HL-60/S4 (cell line): ENCODE measurements at regions not wholly inside any gene's neighbourhood (a gene's known extent, or its start where the extent isn't known, plus 50 kb on each side); places are given as distances from the start of the nearest gene placed in this dataset.

Experiments used
- in situ Hi-C: fragments of 300-500 bp; cut with MboI; formaldehyde crosslinking; loops from 2 replicates; pipeline ENCODE4 v1.14.3; 2022; ENCODE audit warnings: low sequenced_read_pairs

GRCh38 chr10:29021591-29021990, 267.3 kb upstream of the LYZL1 start:
- in situ Hi-C loops: no loop called here

DNA sequence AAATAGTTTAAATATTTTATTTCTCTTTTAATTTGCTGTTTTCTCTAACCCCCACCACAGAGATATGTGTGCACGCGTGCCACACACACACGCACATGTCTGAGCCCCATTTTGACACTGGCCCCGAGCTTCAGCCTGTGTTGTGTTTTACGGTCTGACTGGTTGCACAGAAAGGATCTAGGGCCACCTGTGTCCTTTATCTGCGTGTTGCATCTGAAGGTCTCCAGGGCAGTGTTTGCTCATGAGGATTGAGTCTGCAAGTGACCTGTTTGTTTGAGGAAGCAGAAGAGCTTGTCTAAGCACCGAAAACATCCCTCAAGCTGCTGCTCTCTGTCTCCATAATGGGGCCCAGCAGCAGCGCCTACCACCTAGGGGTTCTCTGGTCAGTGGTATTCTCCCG, 266.4 kb upstream of the LYZL1 start:
- in situ Hi-C loops: no loop called here

DNA sequence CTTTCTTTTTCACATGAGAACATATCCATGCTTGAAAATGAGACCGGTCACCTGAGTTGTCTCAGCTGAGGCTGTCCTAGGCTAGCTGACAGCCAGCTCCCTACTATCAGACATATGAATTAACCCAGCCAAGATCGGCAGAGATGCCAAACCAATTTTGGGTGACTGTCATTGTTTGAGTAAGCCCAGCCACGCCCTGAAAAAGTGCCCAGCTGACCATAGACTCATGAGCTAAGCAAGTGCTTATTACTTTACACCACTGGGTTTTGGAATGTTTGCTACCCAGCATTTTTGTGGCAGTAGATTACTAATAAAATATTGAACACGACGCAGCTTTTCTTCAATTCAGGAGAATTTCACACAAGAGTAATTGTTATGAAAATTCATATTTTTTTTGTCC, 265.2 kb upstream of the LYZL1 start:
- in situ Hi-C loops: no loop called here

- in situ Hi-C loops: no loop called here
Measured at GRCh38 chr10:29026065-29026797, 262.6 kb upstream of the LYZL1 start.

- in situ Hi-C loops: no loop called here
Measured at GRCh38 chr10:29026802-29027580, 261.9 kb upstream of the LYZL1 start.

DNA sequence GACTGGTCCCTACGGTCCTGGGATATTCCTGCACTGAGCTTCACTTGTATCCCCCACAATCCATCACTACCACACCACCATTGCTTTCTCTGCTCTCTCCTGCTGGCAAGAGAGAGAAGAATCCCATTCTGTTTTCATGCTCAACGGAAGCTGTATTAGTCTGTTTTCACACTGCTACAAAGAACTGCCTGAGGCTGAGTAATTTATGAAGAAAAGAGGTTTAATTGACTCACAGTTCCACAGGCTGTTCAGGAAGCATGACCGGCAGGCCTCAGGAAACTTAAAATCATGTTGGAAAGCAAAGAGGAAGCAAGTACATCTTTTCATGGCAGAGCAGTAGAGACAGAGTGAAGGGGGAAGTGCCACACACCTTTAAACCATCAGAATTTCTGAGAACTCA, 260.4 kb upstream of the LYZL1 start:
- in situ Hi-C loops: no loop called here

- in situ Hi-C loops: no loop called here
Measured at GRCh38 chr10:29030900-29031299, 258.0 kb upstream of the LYZL1 start.

DNA sequence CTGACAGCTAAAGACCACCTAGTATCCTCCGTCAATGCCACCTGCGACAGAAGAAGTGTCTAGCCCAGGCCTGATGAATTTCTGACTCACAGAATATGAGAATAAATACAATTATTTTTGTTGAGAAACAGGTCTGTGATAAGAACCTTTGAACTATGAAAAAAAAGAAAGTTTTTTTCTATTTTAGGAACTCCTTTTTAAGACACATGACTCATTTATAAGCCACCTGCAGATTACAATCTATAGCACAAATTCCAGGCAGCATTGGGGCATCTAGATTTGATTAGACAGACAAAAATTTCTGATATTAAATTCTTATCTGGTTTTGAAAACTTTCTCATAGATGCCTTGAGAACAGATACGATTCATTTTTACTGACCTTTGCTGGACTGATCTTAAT, 256.7 kb upstream of the LYZL1 start:
- in situ Hi-C loops: no loop called here

- in situ Hi-C loops: no loop called here
Measured at GRCh38 chr10:29033311-29033940, 255.4 kb upstream of the LYZL1 start.

- in situ Hi-C loops: no loop called here
Measured at GRCh38 chr10:29034592-29034991, 254.3 kb upstream of the LYZL1 start.

- in situ Hi-C loops: no loop called here
Measured at GRCh38 chr10:29035721-29036120, 253.1 kb upstream of the LYZL1 start.

GRCh38 chr10:29037348-29038113, 251.3 kb upstream of the LYZL1 start:
- in situ Hi-C loops: no loop called here

DNA sequence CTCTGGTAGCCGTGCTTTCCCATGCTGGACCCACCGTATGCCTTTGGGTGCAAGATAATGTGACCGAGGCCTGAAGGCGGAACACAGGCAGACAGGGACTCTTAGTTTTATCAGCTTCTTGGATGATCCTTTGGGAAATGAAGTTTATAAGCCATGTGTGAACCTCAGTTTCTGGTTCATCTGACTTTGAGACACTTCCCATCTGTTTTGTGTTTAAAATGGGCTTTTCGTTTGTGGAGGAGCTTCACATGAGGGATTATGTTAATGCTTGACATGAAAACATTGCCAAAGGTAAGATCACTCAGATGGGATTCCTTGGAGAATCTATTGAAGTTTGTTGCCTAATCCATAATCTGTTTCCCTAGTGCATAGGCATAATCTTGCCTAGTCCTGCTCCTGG, 249.8 kb upstream of the LYZL1 start:
- in situ Hi-C loops: no loop called here

GRCh38 chr10:29039677-29040189, 249.1 kb upstream of the LYZL1 start:
- in situ Hi-C loops: no loop called here

GRCh38 chr10:29041616-29042015, 247.3 kb upstream of the LYZL1 start:
- in situ Hi-C loops: no loop called here

GRCh38 chr10:29048506-29048905, 240.4 kb upstream of the LYZL1 start:
- in situ Hi-C loops: no loop called here

GRCh38 chr10:29050081-29050480, 238.8 kb upstream of the LYZL1 start:
- in situ Hi-C loops: no loop called here

- in situ Hi-C loops: no loop called here
Measured at GRCh38 chr10:29055101-29055500, 233.8 kb upstream of the LYZL1 start.

- in situ Hi-C loops: no loop called here
Measured at GRCh38 chr10:29056729-29057128, 232.1 kb upstream of the LYZL1 start.

DNA sequence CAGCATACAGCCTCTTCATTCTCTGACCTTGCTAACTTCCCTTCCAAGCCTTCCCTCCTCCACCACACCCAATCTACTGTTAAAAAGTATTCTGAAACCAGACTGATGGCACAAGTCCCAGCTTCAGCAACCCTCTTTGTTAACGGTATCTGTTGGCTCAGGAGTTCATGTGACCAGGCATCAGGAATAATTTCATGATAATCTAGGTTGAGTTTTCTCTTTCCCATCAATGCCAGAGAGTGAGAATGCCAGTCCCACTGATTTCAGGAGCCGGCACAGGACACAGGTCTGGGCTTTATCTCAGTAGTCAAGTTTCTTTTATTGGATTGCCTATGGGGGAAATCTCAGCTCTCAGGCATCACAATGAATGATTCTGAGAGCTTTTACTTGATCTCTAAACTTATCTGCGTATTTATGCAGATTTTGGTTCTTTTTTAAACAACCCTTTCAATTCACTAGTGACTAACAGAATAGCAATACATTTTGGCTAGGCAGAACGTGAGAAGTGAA, 231.0 kb upstream of the LYZL1 start:
- in situ Hi-C loops: no loop called here
